ENCODE measurements at regions not wholly inside any gene's neighbourhood (a gene's known extent, or its start where the extent isn't known, plus 50 kb on each side); places are given as distances from the start of the nearest gene placed in this dataset.

DNA sequence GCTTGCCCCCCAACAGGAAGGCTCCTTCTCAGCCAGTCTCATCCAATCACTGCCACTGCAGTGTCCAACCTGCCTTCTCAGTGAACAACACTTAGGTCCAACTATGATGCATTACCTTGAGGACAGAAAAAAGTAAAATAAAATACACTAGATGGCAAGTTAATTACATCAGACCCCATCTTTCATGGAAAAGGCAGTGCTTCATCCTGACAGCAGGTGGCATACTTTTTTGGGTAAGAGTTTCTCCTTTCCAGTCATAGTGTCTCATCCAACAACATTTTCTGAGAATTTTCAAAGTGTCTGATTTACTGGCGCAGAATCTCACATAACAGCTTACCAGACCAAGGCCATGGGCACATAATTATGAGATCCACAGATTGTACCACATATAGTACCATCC, 1742.8 kb downstream of the PCDH7 start:
- no peaks in the 10 kb centered on the region for H3K27me3 ChIP-seq (replicated peaks; ENCODE audit: insufficient read depth, low read depth, low read length, poor library complexity)
- BruUV-seq (replicated peaks): no TSS peak
- H3K36me3 ChIP-seq (ENCODE audit: insufficient read depth, low read length, poor library complexity, severe bottlenecking): no peaks in the 10 kb centered on the region
- no peaks in the 10 kb centered on the region for H3K9me3 ChIP-seq (ENCODE audit: low read depth, low read length, poor library complexity, severe bottlenecking)
- H3K4me1 ChIP-seq (ENCODE audit: insufficient read depth, low read length, poor library complexity, severe bottlenecking): no peaks in the 10 kb centered on the region
- no peak overlapping the region for H3K27ac ChIP-seq (ENCODE audit: low read depth, low read length, poor library complexity, severe bottlenecking)
- H3K4me3 ChIP-seq (ENCODE audit: low read depth, low read length, poor library complexity, severe bottlenecking): no peak overlapping the region
- DNase-seq (ENCODE audit: low spot score): peak; percentile 50
- no peak for TF ChIP-seq EZH2 (IDR thresholded peaks at IDR 0.05; ENCODE audit: borderline replicate concordance, low read depth, low read length, poor library complexity, severe bottlenecking)
- TF ChIP-seq, protein P1, sequence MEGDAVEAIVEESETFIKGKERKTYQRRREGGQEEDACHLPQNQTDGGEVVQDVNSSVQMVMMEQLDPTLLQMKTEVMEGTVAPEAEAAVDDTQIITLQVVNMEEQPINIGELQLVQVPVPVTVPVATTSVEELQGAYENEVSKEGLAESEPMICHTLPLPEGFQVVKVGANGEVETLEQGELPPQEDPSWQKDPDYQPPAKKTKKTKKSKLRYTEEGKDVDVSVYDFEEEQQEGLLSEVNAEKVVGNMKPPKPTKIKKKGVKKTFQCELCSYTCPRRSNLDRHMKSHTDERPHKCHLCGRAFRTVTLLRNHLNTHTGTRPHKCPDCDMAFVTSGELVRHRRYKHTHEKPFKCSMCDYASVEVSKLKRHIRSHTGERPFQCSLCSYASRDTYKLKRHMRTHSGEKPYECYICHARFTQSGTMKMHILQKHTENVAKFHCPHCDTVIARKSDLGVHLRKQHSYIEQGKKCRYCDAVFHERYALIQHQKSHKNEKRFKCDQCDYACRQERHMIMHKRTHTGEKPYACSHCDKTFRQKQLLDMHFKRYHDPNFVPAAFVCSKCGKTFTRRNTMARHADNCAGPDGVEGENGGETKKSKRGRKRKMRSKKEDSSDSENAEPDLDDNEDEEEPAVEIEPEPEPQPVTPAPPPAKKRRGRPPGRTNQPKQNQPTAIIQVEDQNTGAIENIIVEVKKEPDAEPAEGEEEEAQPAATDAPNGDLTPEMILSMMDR (conservative IDR thresholded peaks at IDR 0.05; ENCODE audit: low read depth, low read length): peak; percentile 64
- intact Hi-C loops (cut with micrococcal nuclease; ENCODE audit: unreplicated experiment): loop anchor here (2.0 kb wide), 1 partner anchor 314 kb away; no protein-coding TSS in a partner anchor
- ChIA-PET POLR2A (ENCODE audit: low non-redundant PET) (no interaction called here), CTCF (no interaction called here)

DNA sequence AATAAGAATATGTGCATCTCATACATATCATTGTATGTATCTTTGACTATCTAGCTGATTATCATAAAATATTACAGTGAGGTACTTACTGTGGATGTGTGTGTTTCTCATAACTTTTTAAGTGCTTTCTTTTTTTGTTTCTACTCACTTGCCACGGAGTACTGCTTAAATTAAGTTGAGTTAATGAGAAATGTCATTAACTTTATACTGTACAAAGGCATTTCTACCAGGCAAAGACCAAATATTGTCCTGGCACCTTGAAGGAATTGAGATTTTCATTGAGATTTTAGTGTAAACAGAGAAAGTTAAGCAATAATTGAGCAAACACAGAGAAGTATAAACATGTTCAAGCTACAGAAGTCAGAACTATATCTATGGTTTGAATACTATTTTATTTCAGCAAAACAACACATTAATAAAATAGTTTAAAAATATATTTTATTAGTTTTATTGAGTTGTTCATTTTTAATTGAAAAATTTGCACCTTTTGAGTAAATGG, 1750.0 kb downstream of the PCDH7 start:
- Histone ChIP-seq H3K27ac (ENCODE audit: low read depth, low read length, poor library complexity, severe bottlenecking) (no peak overlapping the region), H3K4me1 (ENCODE audit: insufficient read depth, low read length, poor library complexity, severe bottlenecking) (no peaks in the 10 kb centered on the region), H3K4me3 (ENCODE audit: low read depth, low read length, poor library complexity, severe bottlenecking) (no peak overlapping the region), H3K9me3 (ENCODE audit: low read depth, low read length, poor library complexity, severe bottlenecking) (no peaks in the 10 kb centered on the region), H3K36me3 (ENCODE audit: insufficient read depth, low read length, poor library complexity, severe bottlenecking) (no peaks in the 10 kb centered on the region), H3K27me3 (replicated peaks; ENCODE audit: insufficient read depth, low read depth, low read length, poor library complexity) (no peaks in the 10 kb centered on the region)
- no peak for DNase-seq (ENCODE audit: low spot score)
- TF ChIP-seq, protein P1 (conservative IDR thresholded peaks at IDR 0.05; ENCODE audit: low read depth, low read length): no peak
- TF ChIP-seq EZH2 (IDR thresholded peaks at IDR 0.05; ENCODE audit: borderline replicate concordance, low read depth, low read length, poor library complexity, severe bottlenecking): no peak
- no TSS peak for BruUV-seq (replicated peaks)
- POLR2A ChIA-PET (ENCODE audit: low non-redundant PET): interaction anchor here (0.5 kb wide), 1 partner anchor 9 kb away, joined by 3 read pairs; no protein-coding TSS in a partner anchor
- CTCF ChIA-PET: no interaction called here
- intact Hi-C loops (cut with micrococcal nuclease; ENCODE audit: unreplicated experiment): no loop called here

DNA sequence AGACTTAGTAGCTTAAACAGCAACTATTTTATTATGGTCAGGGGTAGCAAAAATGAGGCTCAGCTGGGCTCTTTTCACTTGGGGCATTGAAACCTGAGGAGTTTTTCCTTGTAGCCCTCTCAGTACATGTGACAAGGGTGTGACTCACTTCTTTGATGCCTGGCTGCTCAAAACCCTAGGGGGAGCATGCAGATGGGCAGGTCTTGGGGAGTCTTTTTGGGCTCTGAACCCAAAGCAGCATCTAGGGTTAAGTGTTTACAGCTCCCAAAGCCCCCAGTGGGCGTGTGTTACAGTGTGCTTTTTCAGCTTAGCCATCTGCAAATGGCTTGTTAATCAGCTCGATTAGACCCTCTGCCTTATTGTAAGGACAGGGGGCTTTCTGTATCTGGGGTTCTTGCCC, 1752.7 kb downstream of the PCDH7 start:
- TF ChIP-seq, protein P1 (conservative IDR thresholded peaks at IDR 0.05; ENCODE audit: low read depth, low read length): no peak
- TF ChIP-seq EZH2 (IDR thresholded peaks at IDR 0.05; ENCODE audit: borderline replicate concordance, low read depth, low read length, poor library complexity, severe bottlenecking): no peak
- Histone ChIP-seq H3K27me3 (replicated peaks; ENCODE audit: insufficient read depth, low read depth, low read length, poor library complexity) (no peaks in the 10 kb centered on the region), H3K4me1 (ENCODE audit: insufficient read depth, low read length, poor library complexity, severe bottlenecking) (peaks cover 4% of the 10 kb centered on the region), H3K36me3 (ENCODE audit: insufficient read depth, low read length, poor library complexity, severe bottlenecking) (no peaks in the 10 kb centered on the region), H3K27ac (ENCODE audit: low read depth, low read length, poor library complexity, severe bottlenecking) (no peak overlapping the region), H3K4me3 (ENCODE audit: low read depth, low read length, poor library complexity, severe bottlenecking) (no peak overlapping the region), H3K9me3 (ENCODE audit: low read depth, low read length, poor library complexity, severe bottlenecking) (no peaks in the 10 kb centered on the region)
- CTCF ChIA-PET: no interaction called here
- intact Hi-C loops (cut with micrococcal nuclease; ENCODE audit: unreplicated experiment): no loop called here
- no TSS peak for BruUV-seq (replicated peaks)
- POLR2A ChIA-PET (ENCODE audit: low non-redundant PET): no interaction called here
- DNase-seq (ENCODE audit: low spot score): no peak
